DND-41 (cell line): ENCODE measurements at regions not wholly inside any gene's neighbourhood (a gene's known extent, or its start where the extent isn't known, plus 50 kb on each side); places are given as distances from the start of the nearest gene placed in this dataset.

Experiments
- ATAC-seq: fragments of 200-7000 bp; cut with Tn5 transposase; 3 replicates; pipeline ENCODE4 v1.9.1; 2021; ENCODE audit warnings: low read depth; ENCODE audit not compliant: insufficient read depth
- DNase-seq: peaks from one replicate; pipeline ENCODE4 v3.0.0-alpha.2; 2020
- H2AFZ ChIP-seq: 2 replicates; pipeline ENCODE4 v1.6.0; 2012; ENCODE audit warnings: low read depth, low read length
- H3K27ac ChIP-seq: 2 replicates; pipeline ENCODE4 v1.5.1; 2012; ENCODE audit warnings: low read length, inconsistent platforms
- H3K27me3 ChIP-seq: fragments of 200-600 bp; sonication (generic); 2 replicates; pipeline ENCODE4 v1.6.0; 2012; ENCODE audit warnings: low read length, mild to moderate bottlenecking, inconsistent platforms; ENCODE audit not compliant: insufficient read depth, poor library complexity
- H3K36me3 ChIP-seq: 2 replicates; pipeline ENCODE4 v1.5.1; 2012; ENCODE audit warnings: low read length, inconsistent platforms; ENCODE audit not compliant: insufficient read depth
- H3K4me1 ChIP-seq: 2 replicates; pipeline ENCODE4 v1.5.1; 2012; ENCODE audit warnings: mild to moderate bottlenecking, low read length; ENCODE audit not compliant: insufficient read depth
- H3K4me2 ChIP-seq: 2 replicates; pipeline ENCODE4 v1.6.0; 2012; ENCODE audit warnings: mild to moderate bottlenecking, moderate library complexity, low read length, inconsistent platforms; ENCODE audit not compliant: insufficient read depth
- H3K4me3 ChIP-seq, 2 experiments: fragments of 200-600 bp in 1 of 2; shearing (Covaris generic) in 1 of 2; 2 replicates each; pipeline ENCODE4 v1.5.1; 2012 to 2016; ENCODE audit warnings: inconsistent platforms in 2 of 2, low read length in 2 of 2, mild to moderate bottlenecking in 2 of 2, low read depth in 1 of 2, moderate library complexity in 1 of 2
- H3K79me2 ChIP-seq: 2 replicates; pipeline ENCODE4 v1.6.0; 2012; ENCODE audit warnings: low read length, inconsistent platforms; ENCODE audit not compliant: insufficient read depth
- H3K9ac ChIP-seq: 2 replicates; pipeline ENCODE4 v1.6.0; 2012; ENCODE audit warnings: low read depth, mild to moderate bottlenecking, inconsistent platforms, low read length, moderate library complexity
- H3K9me3 ChIP-seq: 2 replicates; pipeline ENCODE4 v1.5.1; 2012; ENCODE audit warnings: low read length, moderate library complexity, mild to moderate bottlenecking, inconsistent platforms; ENCODE audit not compliant: insufficient read depth, severe bottlenecking
- H4K20me1 ChIP-seq: 2 replicates; pipeline ENCODE4 v1.6.0; 2012; ENCODE audit warnings: low read length; ENCODE audit not compliant: insufficient read depth
- EZH2 ChIP-seq: IDR thresholded peaks from 3 replicates; pipeline ENCODE4 v1.6.1; 2012; ENCODE audit warnings: borderline replicate concordance, low read depth, mild to moderate bottlenecking, moderate library complexity, low read length, inconsistent platforms; ENCODE audit not compliant: severe bottlenecking
- TF ChIP-seq, protein P1 (sequence below): IDR thresholded peaks from 2 replicates; pipeline ENCODE4 v1.5.1; 2012; ENCODE audit warnings: borderline replicate concordance, low read length, moderate library complexity, mild to moderate bottlenecking; ENCODE audit not compliant: poor library complexity, severe bottlenecking; ENCODE audit errors: extremely low read depth

- no peak for DNase-seq
- H3K4me3 ChIP-seq = no peak overlapping the region
- no peak overlapping the region for H2AFZ ChIP-seq
These were observed 450.9 kb upstream of the ZNF608 start for GRCh38 chr5:125197321-125197720.

DNA sequence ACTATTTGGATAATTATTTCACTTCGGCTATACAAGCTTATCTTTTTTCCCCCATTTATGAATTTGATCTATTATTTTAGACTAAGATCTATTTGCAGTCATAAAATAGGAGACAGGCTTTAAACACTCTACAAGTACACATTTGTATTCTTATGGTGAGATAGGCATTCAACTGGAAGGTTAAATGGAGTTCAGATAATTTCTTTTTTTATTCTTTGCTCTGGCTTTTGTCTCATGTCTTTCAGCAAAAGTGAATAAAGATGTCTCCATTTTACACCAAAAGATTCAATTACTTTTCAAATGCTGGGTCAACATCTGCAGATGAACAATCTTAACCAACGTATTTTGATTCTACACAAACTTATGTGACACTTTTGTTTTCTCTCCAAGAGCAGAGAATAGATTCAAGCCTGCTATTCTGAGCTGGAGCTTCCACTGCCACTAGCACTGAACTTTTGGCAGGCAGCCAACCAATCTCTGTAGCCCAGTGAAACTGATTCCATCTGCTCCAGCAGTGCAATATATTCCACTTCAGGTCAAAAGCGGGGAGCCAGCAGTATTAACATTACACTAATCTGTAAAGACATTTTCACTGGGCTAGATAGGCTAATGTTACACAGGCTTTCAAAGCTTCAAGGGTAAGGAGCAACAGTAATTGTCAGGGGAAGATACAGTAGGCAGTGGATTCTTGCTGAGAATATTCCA is 452.0 kb upstream of the ZNF608 start:
- DNase-seq = peak; percentile 53
- TF ChIP-seq EZH2 = no peak
- TF ChIP-seq, protein P1, sequence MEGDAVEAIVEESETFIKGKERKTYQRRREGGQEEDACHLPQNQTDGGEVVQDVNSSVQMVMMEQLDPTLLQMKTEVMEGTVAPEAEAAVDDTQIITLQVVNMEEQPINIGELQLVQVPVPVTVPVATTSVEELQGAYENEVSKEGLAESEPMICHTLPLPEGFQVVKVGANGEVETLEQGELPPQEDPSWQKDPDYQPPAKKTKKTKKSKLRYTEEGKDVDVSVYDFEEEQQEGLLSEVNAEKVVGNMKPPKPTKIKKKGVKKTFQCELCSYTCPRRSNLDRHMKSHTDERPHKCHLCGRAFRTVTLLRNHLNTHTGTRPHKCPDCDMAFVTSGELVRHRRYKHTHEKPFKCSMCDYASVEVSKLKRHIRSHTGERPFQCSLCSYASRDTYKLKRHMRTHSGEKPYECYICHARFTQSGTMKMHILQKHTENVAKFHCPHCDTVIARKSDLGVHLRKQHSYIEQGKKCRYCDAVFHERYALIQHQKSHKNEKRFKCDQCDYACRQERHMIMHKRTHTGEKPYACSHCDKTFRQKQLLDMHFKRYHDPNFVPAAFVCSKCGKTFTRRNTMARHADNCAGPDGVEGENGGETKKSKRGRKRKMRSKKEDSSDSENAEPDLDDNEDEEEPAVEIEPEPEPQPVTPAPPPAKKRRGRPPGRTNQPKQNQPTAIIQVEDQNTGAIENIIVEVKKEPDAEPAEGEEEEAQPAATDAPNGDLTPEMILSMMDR = no peak
- H3K36me3 ChIP-seq = no peaks in the 10 kb centered on the region
- no peaks in the 10 kb centered on the region for H3K79me2 ChIP-seq
- H3K4me2 ChIP-seq = no peak overlapping the region; the same call in 1 of the 2 replicates
- H3K4me3 ChIP-seq = no peak overlapping the region
- no peaks in the 10 kb centered on the region for H3K27me3 ChIP-seq
- H4K20me1 ChIP-seq = no peaks in the 10 kb centered on the region
- H2AFZ ChIP-seq = no peak overlapping the region
- H3K4me1 ChIP-seq = peaks cover 26% of the 10 kb centered on the region
- H3K27ac ChIP-seq = peak overlapping the region; percentile 12; the same call in 1 of the 2 replicates
- H3K9ac ChIP-seq = no peak overlapping the region
- no peaks in the 10 kb centered on the region for H3K9me3 ChIP-seq
- ATAC-seq = peak; percentile 68

More at GRCh38 chr5:125197321-125197720, 450.9 kb upstream of the ZNF608 start:
- H3K9me3 ChIP-seq = no peaks in the 10 kb centered on the region
- H3K36me3 ChIP-seq = no peaks in the 10 kb centered on the region
- TF ChIP-seq, protein P1 = no peak
- TF ChIP-seq EZH2 = no peak
- no peak overlapping the region for H3K9ac ChIP-seq
- no peak overlapping the region for H3K4me2 ChIP-seq
- ATAC-seq = no peak
- H3K4me1 ChIP-seq = peaks cover 26% of the 10 kb centered on the region
- no peaks in the 10 kb centered on the region for H3K27me3 ChIP-seq
- no peaks in the 10 kb centered on the region for H4K20me1 ChIP-seq
- no peak overlapping the region for H3K27ac ChIP-seq
- no peaks in the 10 kb centered on the region for H3K79me2 ChIP-seq

GRCh38 chr5:125199373-125199772 is 452.9 kb upstream of the ZNF608 start:
- Histone ChIP-seq H4K20me1 (no peaks in the 10 kb centered on the region), H3K9ac (no peak overlapping the region), H3K36me3 (no peaks in the 10 kb centered on the region), H3K4me2 (no peak overlapping the region), H3K4me3 (no peak overlapping the region), H3K27me3 (no peaks in the 10 kb centered on the region), H3K9me3 (no peaks in the 10 kb centered on the region), H2AFZ (no peak overlapping the region), H3K4me1 (peaks cover 30% of the 10 kb centered on the region), H3K27ac (no peak overlapping the region), H3K79me2 (no peaks in the 10 kb centered on the region)
- DNase-seq (no peak), ATAC-seq (no peak)
- TF ChIP-seq EZH2 = no peak
- TF ChIP-seq, protein P1 = no peak
